ENCODE measurements at regions not wholly inside any gene's neighbourhood (a gene's known extent, or its start where the extent isn't known, plus 50 kb on each side); places are given as distances from the start of the nearest gene placed in this dataset.

DNA sequence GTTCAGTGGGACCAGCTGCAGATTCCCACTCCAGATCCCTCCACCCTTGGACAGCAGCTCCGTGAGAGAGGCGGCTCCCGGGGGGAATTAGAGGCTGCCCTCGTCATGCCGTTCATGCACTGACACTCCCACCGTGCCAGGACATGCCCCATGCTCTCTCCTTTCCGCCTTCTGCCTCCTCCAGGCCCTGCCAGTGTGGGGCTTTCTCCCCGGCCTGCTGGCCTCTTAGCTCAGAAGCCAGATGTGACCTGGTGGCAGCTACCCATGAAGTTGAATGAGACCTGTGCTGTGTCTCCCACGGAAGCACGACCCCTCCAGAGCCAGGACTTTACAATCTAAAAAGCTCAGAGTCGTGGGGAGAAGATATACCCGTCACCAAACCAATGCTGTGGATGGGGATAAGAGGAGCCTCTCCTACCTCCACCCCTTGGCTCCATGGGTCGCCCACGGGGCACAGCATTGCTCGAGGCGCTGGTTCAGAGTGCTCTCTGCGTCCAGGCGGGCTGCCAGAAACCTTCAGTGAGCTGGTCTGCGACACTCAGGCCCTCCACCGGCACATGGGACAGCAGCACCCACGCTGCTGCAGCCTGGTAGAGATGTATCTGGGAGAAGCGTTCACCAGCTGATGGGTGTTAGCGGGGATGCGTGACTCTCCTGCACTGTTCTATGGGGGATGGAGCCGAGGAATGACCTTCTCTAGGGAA is 111.0 kb upstream of the GPC1 start:
- no peak for DNase-seq

DNA sequence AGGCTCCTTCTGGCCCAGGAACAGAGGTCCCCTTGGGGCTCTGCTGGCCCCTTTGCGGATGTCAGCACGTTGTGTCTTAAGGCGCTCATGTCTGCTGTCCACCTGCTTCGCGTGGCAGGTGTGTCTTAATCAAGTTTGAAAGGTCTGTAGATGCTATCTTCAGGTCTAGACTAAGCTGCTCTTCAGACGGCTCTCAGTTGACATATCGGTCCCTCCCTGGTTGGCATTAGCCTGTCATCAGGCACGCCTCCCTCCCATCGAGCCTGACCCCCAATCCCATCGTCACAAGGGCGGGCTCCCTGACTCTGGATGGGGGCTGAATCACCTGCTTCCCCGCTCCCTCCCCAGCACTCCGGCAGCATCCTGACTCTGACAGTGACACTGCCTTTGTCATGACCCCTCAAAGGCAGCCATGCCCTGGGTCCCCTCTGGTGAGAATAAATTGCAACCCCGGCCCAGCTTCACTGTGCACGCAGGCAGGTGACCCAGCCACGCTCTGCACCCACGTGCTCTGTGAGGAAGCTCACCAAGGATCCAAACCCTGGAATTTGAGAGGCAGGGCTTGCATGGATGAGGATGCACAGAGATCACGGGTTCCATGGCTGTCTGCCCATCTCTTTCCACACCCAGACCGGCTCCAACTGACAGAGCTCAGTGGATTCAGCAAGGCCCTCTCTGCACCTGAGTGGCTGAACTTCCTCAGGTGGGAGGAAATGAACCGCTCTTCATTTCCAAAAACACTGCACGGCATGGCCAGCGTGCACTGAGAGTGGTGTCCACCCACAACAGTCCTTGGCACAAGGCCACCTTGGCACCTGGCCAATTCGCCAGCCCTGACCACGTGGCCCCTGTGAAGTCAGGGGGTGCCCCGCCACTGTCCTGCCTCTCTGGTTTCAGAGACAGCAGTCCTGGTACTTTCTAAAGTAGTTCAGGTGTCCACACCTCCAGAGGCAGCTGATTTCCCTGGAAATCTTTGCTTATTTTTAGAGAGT is 110.2 kb upstream of the GPC1 start:
- no peak for DNase-seq

DNA sequence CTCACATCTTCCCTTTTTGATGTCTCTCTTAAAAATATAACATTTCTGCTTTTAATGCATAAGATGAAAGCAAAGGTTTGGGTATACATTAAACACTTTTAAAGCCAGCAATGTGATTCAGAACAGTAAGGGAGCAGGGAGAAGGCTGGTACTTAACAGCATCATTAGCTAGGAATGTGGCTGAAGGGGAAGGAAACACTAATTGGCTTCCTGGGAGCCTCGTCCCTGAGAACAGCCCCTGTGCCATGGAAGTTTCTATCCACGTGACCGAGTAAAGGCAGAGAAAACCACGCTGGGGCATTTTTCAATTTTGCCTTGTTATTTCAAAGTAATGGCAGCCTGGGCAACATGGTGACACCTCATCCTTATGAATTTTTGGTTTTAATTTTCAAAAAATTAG is 109.2 kb upstream of the GPC1 start:
- no peak for DNase-seq

DNA sequence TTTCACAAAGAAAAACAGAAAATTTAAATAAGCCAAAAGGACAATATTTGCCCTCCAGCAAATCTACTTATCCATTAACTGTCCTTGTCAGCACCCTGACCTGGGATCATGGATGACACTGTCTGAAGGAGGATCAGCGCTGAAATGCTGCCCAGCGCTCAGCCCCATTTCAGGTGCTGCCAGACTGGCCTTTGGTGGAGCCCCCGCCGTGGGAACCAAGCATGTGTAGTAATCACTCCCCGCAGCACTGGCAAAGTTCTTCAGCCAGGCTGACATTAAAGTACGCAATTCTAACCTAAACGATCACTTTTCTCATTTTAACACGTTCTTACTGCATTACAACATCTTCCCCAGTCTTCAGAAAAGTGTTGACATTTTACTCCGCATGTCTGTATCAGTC is 108.6 kb upstream of the GPC1 start:
- DNase-seq = no peak

DNA sequence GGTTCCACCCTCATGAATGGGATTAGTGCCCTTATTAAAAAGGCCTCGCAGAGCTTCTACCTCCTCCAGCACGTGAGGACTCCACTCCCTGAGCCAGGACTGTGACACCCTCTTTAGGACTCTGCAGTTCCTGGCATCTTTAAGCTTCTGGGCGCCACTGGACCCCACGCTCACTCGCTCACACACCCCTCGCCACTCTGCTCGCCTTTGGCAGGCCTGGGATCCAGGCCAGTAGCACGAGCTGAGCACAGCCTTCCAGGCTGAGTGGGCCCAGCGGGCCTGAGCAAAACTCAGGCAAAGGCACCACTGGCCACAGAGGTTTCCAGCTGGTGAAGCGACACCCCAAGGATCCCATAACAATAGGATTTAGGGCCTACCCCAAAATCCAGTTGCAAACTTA is 107.9 kb upstream of the GPC1 start:
- no peak for DNase-seq

DNA sequence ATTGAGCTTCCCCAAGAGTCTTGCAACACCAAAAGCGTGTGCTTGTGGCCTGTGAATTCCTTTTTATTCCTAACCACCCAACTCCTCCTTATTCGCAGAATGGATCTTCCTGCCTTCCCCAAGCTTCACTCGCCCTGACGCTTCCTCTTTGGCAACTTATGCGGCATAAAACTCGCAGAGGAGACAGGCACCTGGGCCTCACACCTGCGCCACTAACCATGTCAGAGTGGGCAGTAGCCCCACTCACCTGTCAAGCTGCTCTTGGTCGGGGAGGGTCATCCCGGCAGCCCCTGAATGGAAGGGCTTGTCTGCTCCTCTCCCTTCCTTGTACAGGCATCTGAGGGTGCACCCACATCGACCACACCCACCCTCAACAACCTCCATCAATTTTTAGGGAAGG is 106.9 kb upstream of the GPC1 start:
- DNase-seq = no peak

DNA sequence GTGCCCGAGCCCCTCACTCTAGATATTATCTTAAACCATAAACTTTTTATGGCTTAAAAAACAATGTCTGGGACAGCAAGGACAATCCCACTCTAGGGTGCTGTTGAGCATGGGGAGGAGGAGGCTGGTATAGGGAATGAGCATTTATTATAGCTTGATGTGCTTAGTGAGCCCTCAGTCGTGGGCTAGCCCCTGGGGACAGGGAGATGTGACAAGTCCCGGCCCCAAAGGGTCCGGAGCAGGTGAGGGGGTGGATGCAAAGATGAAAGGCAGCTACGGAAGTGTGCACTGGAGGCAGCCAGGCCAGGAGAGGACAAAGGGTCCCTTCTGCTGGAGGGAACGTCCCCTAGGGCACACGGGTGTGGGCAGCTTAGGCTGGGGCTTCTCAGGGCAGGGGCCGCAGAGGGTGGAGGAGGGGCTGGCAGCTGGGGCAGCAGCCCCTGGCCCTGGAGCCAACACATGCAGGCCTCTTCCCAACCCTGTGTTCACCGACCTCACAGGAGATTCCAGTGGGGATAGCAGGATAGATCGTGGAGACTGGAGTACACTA is 106.3 kb upstream of the GPC1 start:
- no peak for DNase-seq

DNA sequence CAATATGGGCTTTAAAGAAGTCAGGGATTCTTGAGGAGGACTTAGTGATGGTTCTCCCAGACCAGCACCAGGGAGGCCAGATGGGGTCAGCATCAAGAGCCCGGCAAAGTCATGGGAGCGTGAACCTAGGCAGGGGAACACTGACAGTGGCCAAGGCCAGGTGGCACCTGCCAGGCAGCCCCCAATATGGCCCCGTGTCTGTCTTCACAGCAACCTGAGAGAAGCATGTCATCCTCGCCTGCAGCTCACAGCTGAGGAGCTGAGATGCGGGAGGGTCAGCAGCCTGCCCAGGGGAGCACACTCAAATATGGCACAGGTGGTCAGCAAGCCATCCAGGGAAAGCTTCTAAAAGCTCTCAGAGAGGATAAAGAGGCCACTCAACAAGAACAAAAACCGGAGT is 105.7 kb upstream of the GPC1 start:
- DNase-seq = no peak

DNA sequence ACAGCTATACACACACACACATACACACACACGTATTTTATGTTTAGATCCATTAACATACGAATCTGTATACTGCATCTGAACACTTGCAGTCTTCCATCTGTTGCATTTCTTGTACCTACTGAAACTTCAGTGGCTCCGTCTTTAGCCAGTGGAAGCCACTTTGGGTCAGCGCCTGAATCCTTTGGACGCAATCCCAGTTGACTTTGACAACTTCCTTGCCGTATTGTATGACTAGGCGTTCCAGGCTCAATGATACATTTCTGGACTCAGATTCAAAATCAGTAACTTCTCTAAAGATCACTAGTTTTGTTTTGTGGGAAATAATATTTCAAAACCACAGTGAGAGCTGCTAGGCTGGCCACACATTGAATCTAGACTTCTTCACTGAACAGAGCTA is 101.5 kb upstream of the GPC1 start:
- no peak for DNase-seq

DNA sequence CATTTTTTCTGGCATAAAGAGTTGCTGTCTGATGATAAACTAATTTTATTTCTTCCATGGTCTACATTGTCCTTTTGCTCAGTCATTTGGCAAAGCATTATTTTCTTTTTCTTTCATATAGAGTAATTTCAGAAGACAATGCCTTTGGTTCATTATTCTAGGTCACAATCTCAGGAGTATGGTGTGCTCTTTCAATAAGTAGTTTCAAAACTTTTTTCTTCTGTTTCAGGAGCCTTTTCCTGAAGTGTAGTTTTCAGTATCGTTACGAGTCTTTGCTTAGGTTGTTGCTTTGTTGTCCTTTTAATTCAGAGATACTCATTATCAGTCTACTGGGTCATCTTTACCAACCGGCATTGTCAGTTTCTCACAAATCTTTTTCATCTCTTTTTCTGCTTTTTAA is 100.4 kb upstream of the GPC1 start:
- no peak for DNase-seq

DNA sequence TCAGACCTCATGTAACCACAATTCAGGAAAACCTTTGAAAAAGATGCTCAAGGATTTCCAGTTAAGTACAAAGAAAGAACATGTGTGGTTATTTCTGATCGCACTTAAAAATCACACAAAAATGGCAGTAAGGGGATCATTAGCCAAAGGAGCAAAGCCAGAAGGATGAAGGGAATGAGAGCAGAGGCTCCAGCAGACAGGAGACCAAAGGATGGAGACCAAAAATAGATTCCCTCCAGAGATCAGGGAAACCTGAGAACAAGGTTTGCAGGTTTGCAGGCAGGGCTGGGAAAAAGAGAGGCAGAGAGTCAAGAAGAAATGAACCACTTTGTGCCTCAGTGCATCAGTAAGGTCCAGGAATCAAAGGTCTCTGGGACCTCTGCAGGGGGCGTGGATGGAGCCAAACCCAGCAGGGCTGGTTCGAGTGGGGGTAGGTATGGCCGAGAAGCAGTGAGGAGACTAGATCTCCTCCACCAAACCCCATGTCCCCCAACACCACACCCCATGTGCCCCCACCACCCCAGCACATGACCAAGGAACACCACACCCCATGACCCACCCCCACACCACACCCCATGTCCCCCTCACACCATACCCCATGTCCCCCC is 98.5 kb upstream of the GPC1 start:
- DNase-seq = no peak

DNA sequence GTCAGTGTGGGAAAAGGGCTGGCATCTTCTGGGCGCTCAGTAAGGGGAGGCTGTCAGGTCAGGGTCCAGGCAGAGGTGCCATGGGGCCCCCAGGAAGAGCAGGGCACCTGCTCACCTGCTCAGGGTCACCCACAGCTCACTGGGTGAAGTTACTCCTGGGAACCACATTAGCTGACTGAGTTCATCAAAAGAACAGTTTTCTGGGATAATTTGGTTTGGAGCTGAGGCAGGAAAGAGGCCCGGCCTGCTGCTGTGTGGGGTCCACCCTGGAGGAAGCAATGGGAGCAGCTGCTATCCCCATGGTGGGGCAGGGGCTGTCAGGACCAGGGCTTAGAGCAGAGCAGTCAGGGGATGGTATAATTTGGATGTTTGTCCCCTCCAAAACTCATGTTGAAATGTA is 97.2 kb upstream of the GPC1 start:
- DNase-seq = no peak

DNA sequence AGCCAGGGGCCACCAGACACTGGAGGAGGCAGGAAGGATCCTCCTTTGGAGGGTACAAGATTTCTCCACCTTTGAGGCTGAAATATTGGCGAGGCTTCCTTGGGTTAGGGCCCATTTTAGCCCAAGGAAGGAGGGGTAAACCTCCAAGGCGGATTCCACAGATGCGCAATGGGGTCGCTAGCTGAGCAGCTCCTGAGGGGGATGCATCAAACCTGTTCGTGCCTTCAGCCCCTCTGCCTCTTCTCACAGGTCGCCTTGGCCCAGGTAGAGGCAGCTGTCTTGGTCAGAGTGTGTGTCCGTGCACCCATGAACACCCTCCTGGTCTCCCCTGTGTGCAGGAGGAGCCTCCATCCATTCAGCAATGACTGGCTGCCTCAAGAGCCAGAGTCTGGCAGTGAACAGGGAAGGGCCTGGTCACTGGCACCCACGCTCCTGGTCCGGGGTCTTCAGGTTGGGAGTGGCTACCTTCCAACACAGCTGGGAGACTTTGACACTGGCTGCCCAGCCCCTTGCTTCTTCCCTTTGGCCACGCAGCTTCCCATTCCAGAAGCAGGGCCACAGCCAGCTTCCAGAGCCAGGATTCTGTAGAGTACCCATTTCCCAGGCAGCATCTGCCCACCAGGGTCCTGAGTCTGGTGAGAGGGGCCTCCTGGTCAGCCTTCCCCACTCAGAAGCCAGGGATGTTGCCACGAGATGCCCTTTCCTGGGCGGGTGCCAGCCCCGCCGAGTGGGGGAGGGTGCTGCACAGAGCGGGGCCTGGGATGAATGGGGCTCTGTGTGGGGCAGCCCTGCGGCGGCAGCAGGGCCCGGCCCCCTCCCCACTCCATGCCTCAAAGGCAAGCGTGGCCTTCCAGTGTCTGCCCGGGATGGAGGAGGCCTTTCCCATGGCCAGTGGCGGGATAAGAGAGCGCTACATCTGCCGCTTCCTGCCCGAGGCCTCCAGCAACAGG is 95.8 kb upstream of the GPC1 start:
- DNase-seq = no peak

DNA sequence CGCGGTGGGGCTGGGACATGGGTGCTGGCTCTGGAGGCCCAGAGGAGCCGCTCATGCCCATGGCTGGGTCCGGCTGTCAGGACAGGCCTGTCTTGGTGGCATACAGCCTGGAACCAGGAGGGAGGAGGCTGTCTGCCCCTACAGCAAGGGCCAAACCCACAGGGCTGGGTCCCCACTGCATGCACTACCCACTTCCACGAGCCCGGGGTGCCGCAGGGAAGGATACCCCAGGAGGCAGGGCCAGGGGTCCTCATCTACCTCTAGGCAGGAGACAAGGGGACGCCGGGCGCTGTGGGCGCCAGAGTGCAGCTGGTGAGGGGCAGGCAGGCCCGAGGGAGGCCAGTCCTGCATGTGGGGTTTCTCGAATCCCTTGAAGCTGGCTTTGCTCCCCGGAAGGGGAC is 95.1 kb upstream of the GPC1 start:
- DNase-seq = no peak

DNA sequence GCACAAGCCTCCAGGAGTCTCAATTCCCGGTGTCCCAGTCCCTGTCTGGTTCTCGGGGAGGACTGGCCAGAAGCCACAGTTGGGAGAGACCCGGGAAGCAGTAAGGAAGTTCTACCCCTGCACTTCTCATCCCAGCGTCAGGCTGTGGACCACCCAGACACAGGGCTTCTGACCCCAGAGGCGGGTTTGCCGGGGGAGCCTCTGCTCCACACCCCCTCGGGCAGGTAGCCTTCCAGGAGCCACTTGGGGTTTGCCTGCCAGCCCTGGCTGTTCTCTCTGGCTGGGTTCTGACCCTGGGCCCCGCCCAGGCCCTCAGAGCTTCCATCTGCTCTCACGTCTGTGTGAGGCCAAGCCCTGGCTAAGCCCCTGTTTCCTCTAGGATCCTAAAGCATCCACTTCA is 94.4 kb upstream of the GPC1 start:
- no peak for DNase-seq

DNA sequence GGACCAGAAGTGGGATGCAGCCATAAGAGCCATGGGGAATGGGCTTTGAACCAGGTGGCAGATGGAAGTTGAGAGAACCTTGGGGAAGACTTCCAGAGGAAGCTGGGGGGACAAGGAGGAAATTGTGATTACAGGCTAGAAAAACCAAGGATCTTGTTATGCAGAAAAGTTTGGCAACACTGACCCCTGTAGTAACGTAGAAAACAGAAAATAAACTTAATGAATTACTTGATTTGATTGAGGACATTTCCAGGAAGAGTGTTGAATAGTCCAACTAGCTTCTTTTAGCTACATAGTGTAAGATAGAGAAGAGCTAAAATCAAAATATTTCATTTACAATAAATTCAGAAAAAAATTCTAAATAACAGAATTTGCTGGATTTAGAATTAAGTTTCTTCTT is 91.9 kb upstream of the GPC1 start:
- DNase-seq = no peak

DNA sequence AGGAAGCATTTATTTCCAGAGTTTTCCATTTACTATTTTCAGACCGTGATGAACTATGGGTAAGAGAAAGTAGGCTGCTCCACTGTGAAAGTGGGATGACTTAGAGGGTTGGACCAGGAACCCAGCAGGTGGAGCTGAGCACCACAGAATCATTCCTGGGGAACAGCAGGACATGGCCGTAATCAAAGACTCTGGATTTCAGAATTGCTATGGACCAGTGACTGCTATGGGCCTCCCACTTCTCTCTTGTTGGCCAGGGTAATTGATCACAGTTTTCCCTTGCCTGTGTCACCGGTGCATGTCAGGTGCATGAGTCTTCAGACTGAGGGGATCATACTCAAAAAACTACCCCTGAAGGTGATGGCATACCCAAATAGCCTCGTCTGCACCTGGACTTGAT is 90.6 kb upstream of the GPC1 start:
- DNase-seq = no peak

DNA sequence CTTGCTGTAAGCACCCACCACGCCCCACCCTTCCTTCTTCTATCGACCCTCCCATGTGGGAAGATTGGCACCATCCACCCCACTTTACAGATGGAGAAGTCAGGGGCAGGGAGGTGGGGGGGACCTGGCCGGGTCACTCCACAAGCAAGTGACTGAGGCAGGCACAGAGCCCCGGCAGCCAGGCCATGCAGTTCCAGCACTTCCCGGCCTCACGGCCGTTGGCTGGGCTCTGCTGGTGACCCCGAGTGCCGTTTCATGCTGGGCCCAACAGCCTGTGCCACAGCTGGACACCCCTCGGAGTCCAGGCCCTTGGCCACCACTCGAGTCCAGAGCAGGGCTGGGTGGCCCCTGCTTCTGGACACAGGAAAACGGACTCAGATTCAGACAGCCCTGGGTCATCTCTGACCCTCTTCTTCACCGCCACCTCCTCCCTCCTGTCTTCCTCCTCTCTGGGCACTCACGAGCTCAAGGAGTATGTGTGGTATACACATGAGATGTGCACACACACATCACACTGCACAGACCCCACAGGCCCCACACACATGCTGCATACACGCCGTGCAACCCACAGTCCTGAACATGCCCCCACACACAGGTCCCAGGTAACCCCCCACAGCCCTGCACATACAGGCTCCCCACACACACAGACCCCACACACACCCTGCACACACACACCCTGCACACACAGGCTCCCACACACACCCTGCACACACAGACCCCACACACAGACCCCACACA is 89.3 kb upstream of the GPC1 start:
- no peak for DNase-seq

DNA sequence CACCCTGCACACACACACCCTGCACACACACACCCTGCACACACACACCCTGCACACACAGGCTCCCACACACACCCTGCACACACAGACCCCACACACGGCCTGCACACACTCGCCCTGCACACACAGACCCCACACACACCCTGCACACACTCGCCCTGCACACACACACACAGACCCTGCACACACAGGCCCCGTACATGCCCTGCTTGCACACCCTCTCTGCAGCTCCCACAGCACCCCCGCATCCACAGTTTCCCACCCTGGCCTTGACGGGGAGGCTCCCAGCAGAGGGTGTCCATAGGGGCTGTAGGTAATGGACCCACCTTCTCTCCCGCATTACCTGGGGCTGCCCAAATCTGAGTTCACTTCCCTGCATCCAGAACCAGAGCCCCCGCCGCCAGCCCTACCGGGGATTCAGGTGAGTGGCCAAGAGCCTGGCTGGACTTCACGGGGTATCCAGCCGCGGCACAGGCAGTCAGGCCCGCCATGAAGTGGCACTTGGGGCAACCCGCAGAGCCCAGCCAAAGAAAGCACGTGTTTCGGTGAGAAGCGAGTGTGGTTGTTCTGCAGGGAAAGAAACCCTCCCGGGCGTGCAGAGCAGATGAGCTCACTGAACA is 88.6 kb upstream of the GPC1 start:
- no peak for DNase-seq

DNA sequence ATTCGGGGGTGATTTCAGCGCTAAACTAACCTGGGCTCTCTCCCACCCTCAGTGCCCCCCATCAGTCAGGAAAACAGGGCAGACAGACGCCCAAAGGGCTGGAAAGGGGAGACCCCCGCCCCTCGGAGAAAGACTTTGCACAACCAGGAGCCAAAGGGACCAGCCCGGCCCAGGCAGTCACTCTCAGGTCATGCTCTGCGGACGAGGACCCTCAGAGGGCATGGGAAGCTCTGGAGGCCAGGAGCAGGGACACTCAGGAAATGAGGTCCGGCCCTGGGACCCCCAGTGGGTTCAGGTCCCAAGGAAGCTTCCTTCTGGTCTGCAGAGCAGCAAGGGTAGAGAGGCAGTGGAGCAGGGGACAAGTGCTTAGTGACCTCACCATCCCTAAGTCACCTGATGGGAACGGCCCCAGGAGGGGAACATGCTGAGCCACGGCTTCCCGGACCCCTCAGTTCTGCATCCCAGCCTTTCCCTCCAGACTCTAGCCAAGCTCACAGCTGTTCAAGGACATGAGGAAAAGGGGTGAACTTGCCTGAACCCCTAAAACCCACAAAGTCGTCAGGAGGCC is 88.0 kb upstream of the GPC1 start:
- DNase-seq = no peak

DNA sequence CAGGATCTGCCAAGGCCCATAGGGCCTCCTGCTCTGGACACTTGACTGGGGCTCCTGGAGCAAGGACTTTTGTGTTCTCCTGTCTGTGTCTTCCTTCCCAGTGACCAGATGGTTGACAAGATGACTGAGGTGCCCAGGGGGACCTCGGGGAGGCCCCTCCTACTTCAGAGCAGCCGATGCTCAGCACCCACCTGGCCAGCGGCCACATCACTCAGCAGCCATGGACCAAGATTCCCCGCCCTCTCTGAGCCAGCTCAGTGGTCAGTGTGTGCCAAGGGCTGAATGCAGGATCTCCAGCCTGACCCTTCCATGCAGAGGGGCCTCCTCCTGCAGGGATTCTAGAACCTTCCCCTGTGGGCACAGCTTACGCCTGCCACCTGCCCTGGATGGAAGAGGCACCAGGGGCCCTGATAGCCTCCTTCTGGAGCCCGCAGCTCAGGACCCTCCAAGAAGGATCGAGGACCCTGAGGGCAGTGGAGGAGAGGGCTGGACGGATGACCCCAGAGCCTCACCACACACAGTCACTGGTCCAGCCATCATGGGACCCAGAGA is 87.4 kb upstream of the GPC1 start:
- DNase-seq = no peak
